Spinal cord (tissue), 9 donors: ENCODE measurements at regions not wholly inside any gene's neighbourhood (a gene's known extent, or its start where the extent isn't known, plus 50 kb on each side); places are given as distances from the start of the nearest gene placed in this dataset.
A peak's percentile ranks its signal among the peaks of the same experiment; 100 is the strongest.

Experiments used
- DNase-seq, 6 donors: peaks; one replicate each; pipeline versions ENCODE4 v3.0.0 to v3.0.0-alpha.2; 2013 to 2015; ENCODE audit warnings: low spot score in 6 of 6, low read depth in 4 of 6
- H3K27ac ChIP-seq: one replicate; pipeline ENCODE4 v1.5.1; 2013; ENCODE audit warnings: low read depth, low read length, control low read depth
- H3K27me3 ChIP-seq: one replicate; pipeline ENCODE4 v1.6.1; 2013; ENCODE audit warnings: low read length; ENCODE audit not compliant: control insufficient read depth, insufficient read depth
- H3K36me3 ChIP-seq: one replicate; pipeline ENCODE4 v1.6.1; 2013; ENCODE audit warnings: low read length; ENCODE audit not compliant: control insufficient read depth, insufficient read depth
- H3K4me1 ChIP-seq: one replicate; pipeline ENCODE4 v1.6.1; 2013; ENCODE audit warnings: low read length; ENCODE audit not compliant: control insufficient read depth, insufficient read depth
- H3K4me3 ChIP-seq: one replicate; pipeline ENCODE4 v1.5.1; 2013; ENCODE audit warnings: low read depth, low read length, control low read depth
- H3K9me3 ChIP-seq: one replicate; pipeline ENCODE4 v1.6.1; 2013; ENCODE audit warnings: low read length; ENCODE audit not compliant: control insufficient read depth, insufficient read depth
- WGBS: methylation state at CpG from one replicate; pipeline ENCODE4 v1.1.5; 2013; ENCODE audit warnings: missing lambda C conversion rate; ENCODE audit not compliant: insufficient coverage; 5-methylcytosine and 5-hydroxymethylcytosine counted together
- donor health status: healthy.

DNA sequence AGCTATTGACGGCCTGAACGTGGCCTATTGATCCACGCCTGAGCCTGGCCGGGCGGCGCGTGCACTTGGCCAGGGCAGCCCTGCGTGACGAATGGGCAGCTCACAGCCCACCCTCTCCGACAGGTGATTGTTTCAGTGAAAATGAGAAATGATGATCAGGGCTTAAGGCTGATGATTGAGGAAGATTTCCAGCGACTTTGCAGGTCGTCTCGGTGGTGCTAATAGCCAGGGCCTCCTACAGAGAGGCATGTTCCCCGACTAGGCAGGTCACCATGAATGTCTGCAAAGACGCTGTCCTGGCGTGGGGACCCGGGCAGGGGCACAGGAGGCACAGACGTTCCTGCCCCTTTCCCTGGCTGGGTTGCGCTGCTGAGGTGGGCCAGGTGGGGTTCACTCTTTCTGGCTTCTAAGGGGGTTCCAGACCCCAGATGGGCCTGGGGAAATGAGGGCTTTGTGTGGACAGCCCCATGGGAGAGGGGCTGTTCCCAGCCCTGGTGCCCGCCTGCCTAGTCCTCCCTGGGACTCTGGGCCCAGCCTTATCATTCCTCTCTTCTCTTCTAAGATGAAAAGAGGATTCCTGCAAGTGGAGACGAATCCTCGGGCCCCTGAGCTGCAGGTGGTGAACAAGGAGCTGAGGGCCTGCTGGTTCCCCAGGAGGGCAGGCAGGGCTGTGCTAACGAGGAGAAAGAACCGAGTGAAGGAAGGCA lies 157.4 kb downstream of the KIF26A start:
- 69% methylated on average over 22 of the region's 24 CpGs for WGBS
- Histone ChIP-seq H3K4me3 (no peak overlapping the region), H3K27me3 (peaks cover 8% of the 10 kb centered on the region), H3K36me3 (no peaks in the 10 kb centered on the region), H3K27ac (no peak overlapping the region), H3K4me1 (peaks cover 32% of the 10 kb centered on the region), H3K9me3 (no peaks in the 10 kb centered on the region)
- no peak for DNase-seq

DNA sequence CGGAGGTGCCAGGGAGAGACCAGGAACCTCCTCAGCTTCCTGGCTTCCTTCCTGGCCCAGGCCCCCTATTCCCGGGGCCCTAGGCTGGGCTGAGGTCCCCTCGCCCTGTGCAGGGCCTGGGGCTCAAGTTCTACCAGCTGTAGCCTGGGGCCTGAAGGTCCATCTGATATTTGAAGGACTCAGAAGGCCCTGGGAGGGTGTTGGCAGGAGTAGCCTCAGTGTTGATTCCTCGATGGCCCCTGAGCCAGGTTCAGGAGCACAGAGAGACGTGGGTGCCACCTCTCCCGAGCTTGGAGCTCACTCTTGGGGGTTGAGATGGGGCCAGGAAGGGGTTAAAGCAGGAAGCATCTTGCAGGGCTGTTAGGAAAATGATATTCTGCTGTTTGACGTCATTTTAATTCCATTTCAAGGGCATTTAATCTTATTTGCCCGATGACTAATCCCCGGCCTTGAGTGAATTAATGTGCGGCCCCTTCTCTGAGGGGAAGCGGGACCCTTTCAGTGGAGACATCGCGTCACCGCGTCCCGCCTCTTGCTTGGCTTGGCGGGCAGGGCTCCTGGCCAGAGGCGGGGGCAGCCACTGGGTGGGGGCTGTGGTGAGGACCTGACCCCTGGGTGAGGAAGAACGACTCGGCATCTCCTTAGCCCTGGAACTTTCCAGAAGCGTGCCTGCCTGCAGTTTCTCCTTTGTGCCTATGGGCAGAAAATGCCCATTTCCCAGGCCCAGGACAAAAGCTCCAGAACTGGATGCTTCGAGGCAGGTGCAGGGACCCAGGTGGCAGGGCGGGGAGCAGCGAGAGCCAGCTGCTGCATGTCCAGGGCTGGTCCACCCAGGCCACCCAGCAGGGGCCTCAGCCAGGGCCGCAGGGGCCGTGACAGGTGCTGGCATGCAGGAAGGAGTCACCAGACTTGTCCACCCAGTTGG lies 158.3 kb downstream of the KIF26A start:
- Histone ChIP-seq H3K9me3 (no peaks in the 10 kb centered on the region), H3K36me3 (no peaks in the 10 kb centered on the region), H3K27me3 (peaks cover 4% of the 10 kb centered on the region), H3K4me1 (peaks cover 27% of the 10 kb centered on the region), H3K27ac (no peak overlapping the region), H3K4me3 (no peak overlapping the region)
- 80% methylated on average over 25 of the region's 26 CpGs for WGBS
- DNase-seq: peak in 1 of 6 donors; percentile 29

DNA sequence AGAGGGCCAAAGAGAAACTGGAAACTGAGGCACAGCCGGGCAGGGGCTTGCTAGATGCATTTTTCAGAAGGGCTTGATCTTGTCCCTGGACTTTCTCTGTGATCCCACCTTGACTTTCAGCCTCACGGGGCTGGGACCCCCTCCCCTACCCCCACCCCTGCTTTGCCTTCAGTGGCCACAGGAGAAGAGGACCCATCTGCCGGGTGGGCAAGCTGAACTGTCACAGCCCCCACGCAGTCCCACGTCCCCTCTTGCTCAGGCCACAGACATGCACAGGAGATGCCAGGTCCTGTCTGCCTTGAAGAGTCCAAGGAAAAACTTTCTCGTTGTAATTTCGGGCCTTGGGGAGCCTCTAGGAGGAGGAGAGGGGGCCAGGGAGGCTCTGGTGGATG lies 158.9 kb downstream of the KIF26A start:
- Histone ChIP-seq H3K27me3 (peaks cover 3% of the 10 kb centered on the region), H3K27ac (no peak overlapping the region), H3K9me3 (no peaks in the 10 kb centered on the region), H3K4me1 (peaks cover 30% of the 10 kb centered on the region), H3K4me3 (no peak overlapping the region), H3K36me3 (no peaks in the 10 kb centered on the region)
- WGBS: 92% methylated on average over 7 of the region's 7 CpGs
- no peak for DNase-seq

DNA sequence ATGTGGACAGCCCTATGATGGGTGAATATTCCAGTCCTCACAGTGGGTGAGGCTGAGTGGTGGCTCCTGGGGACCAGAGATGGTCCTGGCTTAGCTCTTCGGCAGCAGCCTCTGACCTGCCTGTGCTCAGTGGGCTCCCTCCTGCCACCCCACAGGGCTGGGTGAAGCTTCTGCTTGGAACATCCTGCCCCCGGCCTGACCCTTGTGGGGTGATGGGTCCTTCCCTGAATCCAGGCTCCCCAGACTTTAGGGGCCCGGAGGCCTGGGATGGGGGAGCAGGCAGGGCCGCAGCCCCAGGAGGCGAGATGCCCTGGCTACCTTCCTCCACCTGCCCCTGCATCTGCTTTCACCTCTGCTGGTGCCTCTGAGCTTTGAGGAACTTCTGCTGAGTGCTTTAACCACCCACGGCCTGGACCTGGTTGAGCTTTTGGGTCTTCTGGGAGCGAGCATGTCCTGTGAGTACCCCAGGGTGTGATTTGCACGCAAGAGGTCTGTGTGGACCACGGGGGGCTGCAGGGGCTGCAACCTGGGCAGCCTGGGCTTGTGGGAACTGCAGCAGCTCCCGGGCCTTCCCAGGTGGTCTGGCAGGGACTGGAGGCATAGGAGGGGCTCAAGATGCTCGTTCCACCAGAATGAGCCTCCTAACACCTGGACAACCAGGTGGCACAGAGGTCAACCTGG lies 159.5 kb downstream of the KIF26A start:
- WGBS: 93% methylated on average over 9 of the region's 11 CpGs
- no peak for DNase-seq
- Histone ChIP-seq H3K27me3 (no peaks in the 10 kb centered on the region), H3K36me3 (no peaks in the 10 kb centered on the region), H3K27ac (no peak overlapping the region), H3K4me3 (no peak overlapping the region), H3K4me1 (peaks cover 30% of the 10 kb centered on the region), H3K9me3 (no peaks in the 10 kb centered on the region)

DNA sequence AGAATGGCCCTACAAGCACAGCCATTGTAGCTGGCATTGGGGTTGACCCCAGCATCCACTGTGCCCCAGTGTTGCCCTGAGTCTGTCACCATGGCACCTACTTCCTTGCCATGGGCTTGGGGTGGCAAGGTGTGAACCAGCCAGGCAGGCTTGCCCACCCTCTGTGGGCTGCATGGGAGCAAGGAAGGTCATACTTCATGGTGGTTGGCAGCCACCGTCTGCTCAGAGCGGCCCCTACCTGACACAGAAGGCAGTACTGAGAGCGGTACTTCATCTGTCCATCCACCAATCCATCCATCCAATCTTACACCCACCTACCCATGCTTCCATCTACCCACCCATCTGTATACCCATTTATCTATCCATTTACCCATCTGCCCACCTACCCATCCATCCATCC lies 160.1 kb downstream of the KIF26A start:
- H3K36me3 ChIP-seq: no peaks in the 10 kb centered on the region
- DNase-seq: no peak
- H3K9me3 ChIP-seq: no peaks in the 10 kb centered on the region
- WGBS: 94% methylated on average over 3 of the region's 3 CpGs
- H3K27ac ChIP-seq: no peak overlapping the region
- peaks cover 28% of the 10 kb centered on the region for H3K4me1 ChIP-seq
- H3K27me3 ChIP-seq: no peaks in the 10 kb centered on the region
- H3K4me3 ChIP-seq: no peak overlapping the region

DNA sequence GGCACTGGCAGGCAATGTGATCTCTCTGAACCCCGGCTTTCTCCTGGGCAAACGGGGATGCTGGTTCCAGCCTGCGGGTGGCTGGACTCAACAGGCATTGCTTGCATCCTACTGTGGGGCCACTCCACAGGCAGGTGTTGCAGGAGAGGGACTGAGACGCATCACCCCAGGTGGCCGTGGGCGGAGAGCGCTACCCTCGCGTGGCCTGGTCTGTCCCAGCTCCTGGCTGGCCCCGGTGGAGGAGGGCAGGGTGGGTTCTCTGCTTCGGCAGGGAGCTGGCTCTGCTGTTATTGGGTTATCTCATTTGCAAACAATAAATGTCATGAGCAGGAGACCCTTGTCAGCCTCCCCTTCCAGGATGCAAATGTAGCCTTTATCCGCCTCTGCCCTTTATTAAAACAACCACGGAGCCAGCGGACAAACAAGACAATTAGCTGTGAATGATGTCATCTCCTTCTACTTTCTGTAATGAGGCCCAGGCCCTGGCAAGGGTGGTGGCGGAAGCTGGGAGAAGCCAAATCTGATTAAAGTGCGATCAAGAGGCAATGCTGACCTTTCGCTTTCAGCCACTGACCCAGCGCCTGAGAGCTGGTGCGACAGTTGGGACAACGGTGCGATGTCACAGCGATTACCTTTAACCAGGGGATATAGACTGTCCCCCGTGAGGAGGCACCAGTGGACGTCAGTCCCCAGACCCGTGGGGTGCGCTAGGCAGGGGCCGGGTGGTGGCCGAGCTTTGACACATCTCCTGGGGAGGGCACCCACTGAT lies 161.8 kb downstream of the KIF26A start:
- 83% methylated on average over 23 of the region's 28 CpGs for WGBS

DNA sequence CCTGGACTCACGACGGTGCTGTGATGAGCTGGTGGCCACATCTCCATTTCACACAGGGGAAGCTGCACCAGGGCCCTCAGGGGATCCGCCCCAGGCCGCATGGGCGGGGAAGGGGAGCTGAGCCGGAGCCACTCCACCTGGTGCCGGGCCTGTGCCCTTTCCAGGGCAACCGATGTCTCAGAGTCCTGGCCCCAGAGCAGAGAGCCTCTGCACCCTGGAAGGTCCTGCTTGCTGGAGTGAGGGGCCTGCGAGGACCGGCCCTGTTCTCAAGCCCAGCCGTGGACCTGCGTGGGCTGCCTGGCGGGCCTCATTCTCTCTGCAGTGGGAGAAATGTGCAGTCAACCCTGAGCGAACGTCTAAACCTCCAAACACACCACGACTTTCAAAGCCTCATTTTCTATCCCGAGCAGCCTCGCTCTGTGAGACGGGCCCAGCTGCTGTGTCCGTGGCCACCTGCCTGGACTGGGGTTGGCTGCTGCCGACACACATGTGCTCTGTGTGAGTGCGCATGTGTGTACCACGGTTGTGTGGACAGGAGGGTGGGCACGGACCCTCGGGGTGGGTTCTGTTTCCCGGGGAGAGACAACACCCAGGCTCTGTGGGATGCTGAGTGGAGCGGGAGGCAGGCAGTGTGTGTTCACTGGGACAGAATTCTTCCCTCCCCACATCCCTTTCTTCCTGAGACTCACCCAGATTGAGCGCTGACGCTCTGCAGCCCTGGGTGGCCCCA lies 163.5 kb downstream of the KIF26A start:
- Histone ChIP-seq H3K4me3 (no peak overlapping the region), H3K4me1 (peaks cover 15% of the 10 kb centered on the region), H3K27ac (no peak overlapping the region), H3K9me3 (no peaks in the 10 kb centered on the region), H3K36me3 (peaks cover 2% of the 10 kb centered on the region), H3K27me3 (no peaks in the 10 kb centered on the region)
- 69% methylated on average over 20 of the region's 29 CpGs for WGBS
- peak in 1 of 6 donors; percentile 24 for DNase-seq

More for the DNA sequence above, 161.8 kb downstream of the KIF26A start:
- Histone ChIP-seq H3K36me3 (peaks cover 2% of the 10 kb centered on the region), H3K9me3 (no peaks in the 10 kb centered on the region), H3K4me3 (no peak overlapping the region), H3K4me1 (peaks cover 23% of the 10 kb centered on the region), H3K27me3 (no peaks in the 10 kb centered on the region), H3K27ac (no peak overlapping the region)
- DNase-seq: peak in 1 of 6 donors; percentile 29

DNA sequence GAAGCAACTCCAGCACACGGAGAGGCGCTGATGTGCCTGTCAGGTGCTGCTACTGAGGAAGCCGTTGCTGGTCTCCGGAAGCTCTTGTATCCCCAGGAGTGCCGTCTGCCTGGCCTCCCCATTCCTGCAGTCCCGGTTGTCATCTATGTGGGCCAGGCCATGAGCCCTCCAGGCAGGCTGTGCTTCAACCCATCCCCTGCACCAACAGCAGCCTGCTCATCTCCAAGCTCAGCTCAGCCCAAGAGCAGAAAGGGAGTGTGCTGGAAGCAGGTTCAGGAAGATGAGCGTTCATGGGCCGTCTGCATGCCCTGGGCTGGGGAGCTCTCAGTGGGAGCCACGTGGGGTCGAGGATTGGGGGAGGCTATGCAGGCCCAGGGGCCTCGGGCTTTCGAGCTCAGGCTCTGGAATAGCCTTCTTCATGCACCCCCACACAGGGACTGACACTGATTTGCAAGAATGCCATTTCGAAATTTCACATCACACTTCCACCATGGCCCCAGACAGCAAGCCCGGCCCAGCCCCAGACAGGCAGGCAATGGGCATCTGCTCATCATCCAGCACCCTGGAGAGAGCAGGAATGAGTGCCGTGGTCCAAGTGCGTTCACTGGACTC lies 164.5 kb downstream of the KIF26A start:
- no peaks in the 10 kb centered on the region for H3K9me3 ChIP-seq
- no peaks in the 10 kb centered on the region for H3K27me3 ChIP-seq
- no peak overlapping the region for H3K27ac ChIP-seq
- no peak for DNase-seq
- H3K4me3 ChIP-seq: no peak overlapping the region
- H3K4me1 ChIP-seq: peaks cover 12% of the 10 kb centered on the region
- peaks cover 2% of the 10 kb centered on the region for H3K36me3 ChIP-seq
- WGBS: 89% methylated on average over 14 of the region's 16 CpGs
